HepG2 (cell line): ENCODE measurements at regions not wholly inside any gene's neighbourhood (a gene's known extent, or its start where the extent isn't known, plus 50 kb on each side); places are given as distances from the start of the nearest gene placed in this dataset.

Experiments
- AGO2 ChIP-seq: fragments of 200-400 bp; formaldehyde crosslinking; optimal IDR thresholded peaks from 2 replicates; pipeline ENCODE3; 2017; ENCODE audit warnings: mild to moderate bottlenecking, low read depth, low read length, moderate library complexity
- CREB1 ChIP-seq, 2 experiments: fragments of 450-650 bp in 1 of 2; IDR thresholded peaks; 2 replicates each; pipeline ENCODE4 v1.6.1; 2016 to 2017; ENCODE audit warnings: control low read depth in 1 of 2, mild to moderate bottlenecking in 1 of 2, missing compliant biosample characterization in 1 of 2, missing genetic modification characterization in 1 of 2
- EP300 ChIP-seq, 3 experiments: sonication (generic) in 1 of 3; formaldehyde crosslinking in 1 of 3; IDR thresholded peaks; 2 replicates each; pipeline versions ENCODE4 v1.5.1 to v1.6.1; 2011 to 2020; ENCODE audit warnings: low read depth in 2 of 3, low read length in 2 of 3, borderline replicate concordance in 1 of 3, improper control_type of control experiment in 1 of 3, mild to moderate bottlenecking in 1 of 3, missing genetic modification reagents in 1 of 3, moderate library complexity in 1 of 3
- FOXP1 ChIP-seq, 2 experiments: fragments of 450-650 bp in 1 of 2; IDR thresholded peaks; 2 replicates each; pipeline ENCODE4 v1.6.1; 2017 to 2018; ENCODE audit warnings: antibody characterized with exemption in 1 of 2
- HDAC1 ChIP-seq: sonication (generic); formaldehyde crosslinking; IDR thresholded peaks from 2 replicates; pipeline ENCODE4 v1.5.1; 2020; ENCODE audit warnings: mild to moderate bottlenecking, missing genetic modification reagents
- JUND ChIP-seq: sonication (generic); formaldehyde crosslinking; IDR thresholded peaks from 2 replicates; pipeline ENCODE4 v1.8.0; 2022; ENCODE audit warnings: mild to moderate bottlenecking, missing genetic modification reagents
- PAWR ChIP-seq: sonication (generic); formaldehyde crosslinking; IDR thresholded peaks from 2 replicates; pipeline ENCODE4 v1.4.0; 2020; ENCODE audit warnings: missing genetic modification reagents, mild to moderate bottlenecking, borderline replicate concordance
- PPARG ChIP-seq: conservative IDR thresholded peaks from 2 replicates; pipeline ENCODE4 v1.6.1; 2016; ENCODE audit warnings: missing biosample characterization, missing genetic modification reagents
- SP2 ChIP-seq: sonication (generic); formaldehyde crosslinking; IDR thresholded peaks from 2 replicates; pipeline ENCODE4 v1.5.1; 2020; ENCODE audit warnings: mild to moderate bottlenecking, missing genetic modification reagents
- TBL1XR1 ChIP-seq: fragments of 150-350 bp; IDR thresholded peaks from 2 replicates; pipeline ENCODE4 v1.6.1; 2014; ENCODE audit warnings: borderline replicate concordance, low read length; ENCODE audit not compliant: partially characterized antibody
- TIGD3 ChIP-seq: sonication (generic); formaldehyde crosslinking; IDR thresholded peaks from 2 replicates; pipeline ENCODE4 v1.5.1; 2020; ENCODE audit warnings: mild to moderate bottlenecking, missing genetic modification reagents, borderline replicate concordance
- ZBTB14 ChIP-seq: sonication (generic); formaldehyde crosslinking; IDR thresholded peaks from 2 replicates; pipeline ENCODE4 v1.4.0; 2020; ENCODE audit warnings: missing genetic modification reagents
- ZNF263 ChIP-seq: sonication (generic); formaldehyde crosslinking; IDR thresholded peaks from 2 replicates; pipeline ENCODE4 v1.4.0; 2020; ENCODE audit warnings: missing genetic modification reagents
- ZNF296 ChIP-seq: sonication (generic); formaldehyde crosslinking; conservative IDR thresholded peaks from 2 replicates; pipeline ENCODE4 v1.5.0; 2020; ENCODE audit warnings: mild to moderate bottlenecking, missing genetic modification reagents
- ZNF501 ChIP-seq: sonication (generic); formaldehyde crosslinking; IDR thresholded peaks from 2 replicates; pipeline ENCODE4 v1.5.1; 2020; ENCODE audit warnings: mild to moderate bottlenecking, moderate library complexity, missing genetic modification reagents
- ZNF646 ChIP-seq: sonication (generic); formaldehyde crosslinking; IDR thresholded peaks from 2 replicates; pipeline ENCODE4 v1.9.0; 2021; ENCODE audit warnings: mild to moderate bottlenecking, missing genetic modification reagents
- TF ChIP-seq, protein P1 (sequence below): IDR thresholded peaks from 2 replicates; pipeline ENCODE4 v1.6.1; 2016; ENCODE audit warnings: control low read depth

DNA sequence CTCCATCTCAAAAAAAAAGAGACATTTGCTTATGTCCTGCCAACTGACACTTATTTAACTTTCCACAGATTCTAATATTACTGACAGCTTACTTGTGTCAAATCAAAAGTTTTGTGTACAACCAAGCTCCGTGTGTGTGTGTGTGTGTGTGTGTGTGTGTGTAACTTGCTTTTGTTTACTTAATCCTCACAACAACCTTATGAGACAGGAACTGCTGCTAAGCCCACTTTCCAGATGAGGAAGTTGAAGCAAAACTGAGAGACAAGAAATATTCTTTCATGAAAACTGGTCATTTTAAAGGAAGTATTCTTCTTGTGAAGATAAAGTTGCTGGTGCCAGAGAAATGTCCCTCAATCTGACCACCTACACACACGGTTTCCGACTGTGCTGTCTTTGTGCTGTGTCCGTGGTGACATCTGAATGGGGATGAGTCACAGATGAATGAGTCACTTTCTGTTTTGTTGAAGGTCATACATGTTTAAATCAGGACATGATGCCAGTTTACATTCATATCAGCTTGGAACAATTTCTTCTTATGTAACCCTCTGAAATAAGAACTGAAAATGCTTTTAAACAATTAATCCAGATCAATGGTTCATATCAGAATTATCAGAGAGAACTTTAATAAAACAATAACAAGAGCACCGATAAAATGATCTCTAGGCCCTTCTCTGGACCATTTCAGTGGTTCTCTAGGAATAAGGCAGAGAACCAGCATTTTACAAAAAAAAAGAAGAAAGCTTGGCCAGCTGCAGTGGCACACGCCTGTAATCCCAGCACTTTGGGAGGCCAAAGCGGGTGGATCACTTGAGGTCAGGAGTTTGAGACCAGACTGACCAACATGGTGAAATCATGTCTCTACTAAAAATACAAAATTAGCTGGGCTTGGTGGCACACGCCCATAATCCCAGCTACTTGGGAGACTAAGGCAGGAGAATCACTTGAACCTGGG lies 95.5 kb downstream of the THNSL2 start (continued):
- no peak for TF ChIP-seq ZNF296 (CRISPR knock-in tag)
- no peak for TF ChIP-seq ZBTB14
- TF ChIP-seq, protein P1, sequence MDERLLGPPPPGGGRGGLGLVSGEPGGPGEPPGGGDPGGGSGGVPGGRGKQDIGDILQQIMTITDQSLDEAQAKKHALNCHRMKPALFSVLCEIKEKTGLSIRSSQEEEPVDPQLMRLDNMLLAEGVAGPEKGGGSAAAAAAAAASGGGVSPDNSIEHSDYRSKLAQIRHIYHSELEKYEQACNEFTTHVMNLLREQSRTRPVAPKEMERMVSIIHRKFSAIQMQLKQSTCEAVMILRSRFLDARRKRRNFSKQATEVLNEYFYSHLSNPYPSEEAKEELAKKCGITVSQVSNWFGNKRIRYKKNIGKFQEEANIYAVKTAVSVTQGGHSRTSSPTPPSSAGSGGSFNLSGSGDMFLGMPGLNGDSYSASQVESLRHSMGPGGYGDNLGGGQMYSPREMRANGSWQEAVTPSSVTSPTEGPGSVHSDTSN (CRISPR knock-in tag), result no peak
- no peak for TF ChIP-seq AGO2
- TF ChIP-seq PAWR (CRISPR knock-in tag), result no peak
- TF ChIP-seq SP2, result no peak
- TF ChIP-seq EP300 (IDR thresholded peaks at IDR 0.05; ENCODE audit: low read depth in 2 of 2, low read length in 2 of 2), result peak in 1 of 2 experiments; percentile 53; a peak in 1 of 4 replicates
- no peak for TF ChIP-seq EP300 (CRISPR knock-in tag; IDR thresholded peaks at IDR 0.05; ENCODE audit: borderline replicate concordance)
- 0 out of 2 replicates have a peak, but pooled peaks have one; percentile 36 for TF ChIP-seq HDAC1 (CRISPR knock-in tag)
- peak; percentile 27; the same call in 1 of the 2 replicates for TF ChIP-seq ZNF501 (CRISPR knock-in tag)
- TF ChIP-seq JUND (CRISPR knock-in tag), result peak; percentile 90
- 0 out of 2 replicates have a peak, but pooled peaks have one; percentile 23 for TF ChIP-seq PPARG
- no peak for TF ChIP-seq FOXP1 (IDR thresholded peaks at IDR 0.05)
- TF ChIP-seq FOXP1 (CRISPR knock-in tag; IDR thresholded peaks at IDR 0.05), result peak; percentile 8; the same call in 1 of the 2 replicates
- peak; percentile 86 for TF ChIP-seq ZNF646 (CRISPR knock-in tag)
- TF ChIP-seq CREB1 (IDR thresholded peaks at IDR 0.05), result peak; percentile 78
- peak; percentile 42; the same call in 1 of the 2 replicates for TF ChIP-seq CREB1 (CRISPR knock-in tag; IDR thresholded peaks at IDR 0.05)
- TF ChIP-seq TIGD3, result no peak
- peak; percentile 72; the same call in 1 of the 2 replicates for TF ChIP-seq ZNF263 (CRISPR knock-in tag)
- no peak for TF ChIP-seq TBL1XR1
